GM13976 (cell line): ENCODE measurements at regions not wholly inside any gene's neighbourhood (a gene's known extent, or its start where the extent isn't known, plus 50 kb on each side); places are given as distances from the start of the nearest gene placed in this dataset.

Experiments used
- DNase-seq: peaks from one replicate; pipeline ENCODE4 v3.0.0; 2012; ENCODE audit warnings: low spot score
- CTCF ChIP-seq: IDR thresholded peaks from 2 replicates; pipeline ENCODE4 v1.5.1; 2012; ENCODE audit warnings: borderline replicate concordance, mild to moderate bottlenecking; ENCODE audit not compliant: insufficient read depth; ENCODE audit errors: extremely low read depth, missing control alignments, control extremely low read depth
- in situ Hi-C: fragments of 300-500 bp; cut with MboI; formaldehyde crosslinking; loops from one replicate; pipeline ENCODE4 v1.12.0; 2022; ENCODE audit warnings: low sequenced_read_pairs, mixed read lengths, inconsistent platforms; ENCODE audit not compliant: unreplicated experiment

DNA sequence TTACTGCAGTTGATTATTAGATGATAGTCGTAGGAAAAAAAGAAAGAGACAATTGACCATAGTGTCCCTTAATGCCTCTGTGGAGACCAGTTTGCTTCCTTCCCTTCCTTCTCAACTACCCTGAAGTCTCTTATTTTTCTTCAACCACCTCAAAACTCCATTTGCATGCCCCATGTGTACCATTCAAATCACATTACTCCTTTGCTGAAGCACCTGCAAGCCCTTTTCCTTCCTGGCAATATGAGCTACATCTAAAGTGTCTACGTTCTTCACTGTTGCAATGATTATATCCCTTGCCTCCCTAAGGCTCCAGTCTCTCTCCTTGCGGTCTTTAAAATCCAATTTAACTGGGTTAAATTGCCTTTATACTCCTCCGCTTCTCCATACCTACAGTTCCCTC lies 867.4 kb upstream of the API5 start:
- in situ Hi-C loops: no loop called here
- no peak for TF ChIP-seq CTCF
- DNase-seq: no peak

DNA sequence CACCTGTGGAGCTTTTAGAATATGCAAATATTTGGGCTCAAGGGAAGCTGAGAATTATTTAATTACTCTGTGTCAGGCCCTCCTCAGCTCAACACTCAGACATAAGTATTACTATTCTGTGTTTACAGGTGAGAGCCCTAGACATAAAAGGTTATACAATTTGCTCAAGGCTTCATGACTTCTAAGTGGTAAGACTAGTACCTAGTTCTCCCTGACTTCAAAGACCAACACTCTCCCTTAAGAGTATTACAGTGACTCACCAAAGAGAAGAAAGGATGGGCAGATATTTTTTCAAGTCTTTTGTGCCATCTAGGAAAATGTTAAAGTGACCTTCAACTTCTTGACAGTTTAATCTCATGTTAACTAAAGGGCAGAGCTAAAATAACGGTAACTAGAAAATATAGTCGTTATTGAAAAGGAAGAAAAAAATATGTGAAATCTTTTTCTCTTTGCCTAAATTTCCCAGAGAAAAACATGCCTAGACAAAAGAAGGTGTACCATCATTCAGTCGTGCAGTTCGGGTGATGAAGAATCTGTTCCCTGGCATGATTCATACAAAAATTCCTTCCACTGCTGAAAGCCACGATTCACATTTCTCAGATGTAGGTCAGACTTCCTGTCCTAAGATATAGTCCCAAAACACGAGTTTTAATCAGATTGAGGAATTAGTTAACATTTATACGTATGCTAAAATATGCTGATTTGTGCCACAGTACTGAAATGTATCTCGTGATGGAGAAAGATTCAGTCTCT lies 849.1 kb upstream of the API5 start:
- DNase-seq: no peak
- in situ Hi-C loops: no loop called here
- no peak for TF ChIP-seq CTCF

GRCh38 chr11:42465623-42466022 lies 846.2 kb upstream of the API5 start:
- in situ Hi-C loops: no loop called here
- TF ChIP-seq CTCF: no peak
- no peak for DNase-seq

- TF ChIP-seq CTCF: no peak
- in situ Hi-C loops: no loop called here
- DNase-seq: no peak
These were observed 838.7 kb upstream of the API5 start for GRCh38 chr11:42473106-42473505.

DNA sequence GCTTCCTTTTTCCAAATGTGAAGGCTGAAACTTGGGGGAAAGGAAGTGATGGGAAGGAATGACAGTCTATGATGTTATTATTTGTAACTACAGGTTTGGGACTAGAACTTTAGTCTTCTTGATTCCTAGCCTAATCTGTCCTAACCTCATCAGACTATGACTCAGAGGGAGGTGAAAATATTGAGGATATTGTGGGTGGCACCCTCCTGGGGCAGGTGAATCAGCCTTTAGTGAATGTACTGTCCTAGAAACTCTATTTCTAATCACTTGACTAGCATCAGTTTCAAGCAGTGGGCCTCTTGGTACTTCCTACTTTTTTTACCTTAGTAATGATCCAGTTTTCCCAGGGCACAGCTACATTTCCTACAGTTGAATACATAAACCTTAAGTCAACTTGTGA lies 829.0 kb upstream of the API5 start:
- no peak for DNase-seq
- TF ChIP-seq CTCF: no peak
- in situ Hi-C loops: no loop called here

DNA sequence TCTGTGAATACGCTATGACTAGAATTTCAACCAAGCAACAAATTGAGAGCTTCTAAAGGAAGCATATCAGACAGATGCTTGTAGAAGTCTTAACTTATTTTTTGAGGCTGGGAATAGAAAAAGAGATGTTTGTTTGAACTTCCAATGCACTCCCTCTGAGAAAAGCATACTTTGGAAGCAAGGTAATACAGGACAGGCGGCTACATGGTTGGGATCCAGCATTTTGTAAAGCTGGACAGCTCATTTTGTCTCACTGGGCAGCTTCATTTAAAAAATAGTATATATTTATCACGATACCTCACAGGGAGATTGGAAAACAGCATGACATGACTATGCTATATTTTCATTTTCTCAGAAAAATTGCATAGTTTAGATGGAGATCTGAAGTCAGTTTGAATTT lies 821.3 kb upstream of the API5 start:
- in situ Hi-C loops: no loop called here
- TF ChIP-seq CTCF: no peak
- DNase-seq: no peak
